PC-9 (cell line): ENCODE measurements at regions not wholly inside any gene's neighbourhood (a gene's known extent, or its start where the extent isn't known, plus 50 kb on each side); places are given as distances from the start of the nearest gene placed in this dataset.

Experiments used
- BruUV-seq: library from RNA; stranded (reverse); fragments of 400-500 nt; replicated peaks from 2 replicates; lab custom pipeline; 2021; lab: Mats Ljungman, UMichigan
- CTCF ChIA-PET: fragments of 300-600 bp; sonication (Branson Sonifier 250); formaldehyde crosslinking; loops from one replicate; lab custom pipeline; 2022; ENCODE audit warnings: antibody characterized with exemption; lab: Charles Lee
- POLR2A ChIA-PET: fragments of 300-600 bp; sonication (Branson Sonifier 250); formaldehyde crosslinking; loops from one replicate; lab custom pipeline; 2022; ENCODE audit warnings: antibody characterized with exemption; ENCODE audit not compliant: unreplicated experiment; lab: Charles Lee
- DNase-seq, 2 experiments: peaks; one replicate each; pipeline versions ENCODE4 v3.0.0 to v3.0.0-alpha.2; 2015 to 2022; ENCODE audit warnings: mixed read lengths in 1 of 2
- H2AFZ ChIP-seq: fragments of 200-600 bp; sonication (generic); 2 replicates; pipeline ENCODE4 v1.8.1; 2017; ENCODE audit warnings: antibody characterized with exemption
- H3F3A ChIP-seq: fragments of 200-600 bp; sonication (generic); 2 replicates; pipeline ENCODE4 v1.8.1; 2017; ENCODE audit warnings: antibody characterized with exemption, mild to moderate bottlenecking, low read depth; ENCODE audit not compliant: insufficient read depth
- H3K27ac ChIP-seq: fragments of 200-600 bp; sonication (generic); 2 replicates; pipeline ENCODE4 v1.6.1; 2016; ENCODE audit warnings: mixed run types
- H3K27me3 ChIP-seq: fragments of 200-600 bp; sonication (generic); 2 replicates; pipeline ENCODE4 v1.6.1; 2016; ENCODE audit warnings: low read depth, mixed run types; ENCODE audit not compliant: insufficient read depth
- H3K36me3 ChIP-seq: fragments of 200-600 bp; sonication (generic); 2 replicates; pipeline ENCODE4 v1.6.1; 2016; ENCODE audit warnings: low read depth, mixed run types
- H3K4me1 ChIP-seq: fragments of 200-600 bp; sonication (generic); replicated peaks from 2 replicates; pipeline ENCODE4 v1.6.1; 2016; ENCODE audit warnings: mixed run types; ENCODE audit not compliant: insufficient read depth
- H3K4me2 ChIP-seq: fragments of 200-600 bp; sonication (generic); 2 replicates; pipeline ENCODE4 v1.6.1; 2017; ENCODE audit warnings: mixed run types
- H3K4me3 ChIP-seq: fragments of 200-600 bp; sonication (generic); 2 replicates; pipeline ENCODE4 v1.6.1; 2016; ENCODE audit warnings: mixed run types
- H3K79me2 ChIP-seq: fragments of 200-600 bp; sonication (generic); 2 replicates; pipeline ENCODE4 v1.6.1; 2017; ENCODE audit warnings: low read depth, mixed run types
- H3K9me2 ChIP-seq: fragments of 200-600 bp; sonication (generic); 2 replicates; pipeline ENCODE4 v1.8.1; 2017; ENCODE audit warnings: mild to moderate bottlenecking; ENCODE audit not compliant: insufficient read depth
- H3K9me3 ChIP-seq: fragments of 200-600 bp; sonication (generic); 2 replicates; pipeline ENCODE4 v1.8.1; 2016; ENCODE audit warnings: low read depth; ENCODE audit not compliant: insufficient read depth
- H4K20me1 ChIP-seq: fragments of 200-600 bp; sonication (generic); 2 replicates; pipeline ENCODE4 v1.8.1; 2017; ENCODE audit not compliant: insufficient read depth
- CTCF ChIP-seq: fragments of 200-600 bp; sonication (generic); conservative IDR thresholded peaks from 2 replicates; pipeline ENCODE4 v1.6.1; 2017; ENCODE audit warnings: mixed run types, antibody characterized with exemption, mild to moderate bottlenecking, moderate library complexity
- EZH2 ChIP-seq: fragments of 200-600 bp; sonication (generic); IDR thresholded peaks from 2 replicates; pipeline ENCODE4 v1.8.0; 2017; ENCODE audit warnings: antibody characterized with exemption, low read depth
- intact Hi-C: fragments of 100-400 bp; cut with micrococcal nuclease; formaldehyde crosslinking; loops from one replicate; pipeline ENCODE4 v1.10.0; 2022; ENCODE audit not compliant: unreplicated experiment

- DNase-seq: peak in 1 of 2 experiments; percentile 36
Observed at GRCh38 chr18:39994498-39994897, 1960.5 kb upstream of the PIK3C3 start.

GRCh38 chr18:39991696-39992265 is 1963.3 kb upstream of the PIK3C3 start:
- BruUV-seq: no TSS peak

More at GRCh38 chr18:39994498-39994897, 1960.5 kb upstream of the PIK3C3 start:
- Histone ChIP-seq H3K4me2 (no peak overlapping the region), H3K4me1 (no peaks in the 10 kb centered on the region; the same call in 1 of the 2 replicates), H3K4me3 (no peak overlapping the region), H3K27me3 (no peaks in the 10 kb centered on the region), H3K9me3 (no peaks in the 10 kb centered on the region), H3K9me2 (no peaks in the 10 kb centered on the region), H2AFZ (no peak overlapping the region), H3K36me3 (no peaks in the 10 kb centered on the region), H3K27ac (no peak overlapping the region), H3K79me2 (no peaks in the 10 kb centered on the region), H4K20me1 (no peaks in the 10 kb centered on the region), H3F3A (no peaks in the 10 kb centered on the region)
- BruUV-seq: no TSS peak
- intact Hi-C loops: no loop called here
- TF ChIP-seq CTCF: no peak
- TF ChIP-seq EZH2: no peak
- ChIA-PET POLR2A (no interaction called here), CTCF (no interaction called here)

GRCh38 chr18:39990540-39990939 is 1964.5 kb upstream of the PIK3C3 start:
- no peak for TF ChIP-seq EZH2
- no peak for TF ChIP-seq CTCF
- Histone ChIP-seq H3K79me2 (no peaks in the 10 kb centered on the region), H3K9me2 (no peaks in the 10 kb centered on the region), H3K4me2 (no peak overlapping the region), H3K9me3 (no peaks in the 10 kb centered on the region), H2AFZ (no peak overlapping the region), H3K4me3 (no peak overlapping the region), H3F3A (no peaks in the 10 kb centered on the region), H3K4me1 (no peaks in the 10 kb centered on the region; the same call in 1 of the 2 replicates), H3K27me3 (no peaks in the 10 kb centered on the region), H3K27ac (no peak overlapping the region), H4K20me1 (no peaks in the 10 kb centered on the region), H3K36me3 (no peaks in the 10 kb centered on the region)
- BruUV-seq: no TSS peak
- intact Hi-C loops: no loop called here
- no peak for DNase-seq
- POLR2A ChIA-PET: interaction anchor here (0.6 kb wide), 1 partner anchor 502 kb away, joined by 3 read pairs; no protein-coding TSS in a partner anchor
- CTCF ChIA-PET: no interaction called here

More at GRCh38 chr18:39991696-39992265, 1963.3 kb upstream of the PIK3C3 start:
- no peaks in the 10 kb centered on the region for H4K20me1 ChIP-seq
- no peaks in the 10 kb centered on the region for H3K36me3 ChIP-seq
- no peaks in the 10 kb centered on the region for H3F3A ChIP-seq
- CTCF ChIA-PET: no interaction called here
- intact Hi-C loops: no loop called here
- H3K9me2 ChIP-seq: no peaks in the 10 kb centered on the region
- H3K9me3 ChIP-seq: no peaks in the 10 kb centered on the region
- TF ChIP-seq EZH2: no peak
- TF ChIP-seq CTCF: no peak
- no peak for DNase-seq
- no peak overlapping the region for H3K4me3 ChIP-seq
- no peak overlapping the region for H2AFZ ChIP-seq
- no peaks in the 10 kb centered on the region for H3K27me3 ChIP-seq
- POLR2A ChIA-PET: no interaction called here
- H3K79me2 ChIP-seq: no peaks in the 10 kb centered on the region
- no peak overlapping the region for H3K4me2 ChIP-seq
- H3K4me1 ChIP-seq: no peaks in the 10 kb centered on the region; the same call in 1 of the 2 replicates
- no peak overlapping the region for H3K27ac ChIP-seq
